ENCODE measurements at regions not wholly inside any gene's neighbourhood (a gene's known extent, or its start where the extent isn't known, plus 50 kb on each side); places are given as distances from the start of the nearest gene placed in this dataset.

GRCh38 chr22:27424319-27424718, 377.2 kb downstream of the MN1 start:
- TF ChIP-seq CTCF (IDR thresholded peaks at IDR 0.05; ENCODE audit: low read depth, low read length) (no peak), POLR2A (IDR thresholded peaks at IDR 0.05; ENCODE audit: extremely low read depth, insufficient read length) (no peak)

All from NB4 (cell line).